ENCODE measurements at regions not wholly inside any gene's neighbourhood (a gene's known extent, or its start where the extent isn't known, plus 50 kb on each side); places are given as distances from the start of the nearest gene placed in this dataset.
"Not testable (repeated sequence)": the region's sequence is repeated elsewhere in the genome, so short reads cannot be mapped to it uniquely, and the experiment has no call there.

DNA sequence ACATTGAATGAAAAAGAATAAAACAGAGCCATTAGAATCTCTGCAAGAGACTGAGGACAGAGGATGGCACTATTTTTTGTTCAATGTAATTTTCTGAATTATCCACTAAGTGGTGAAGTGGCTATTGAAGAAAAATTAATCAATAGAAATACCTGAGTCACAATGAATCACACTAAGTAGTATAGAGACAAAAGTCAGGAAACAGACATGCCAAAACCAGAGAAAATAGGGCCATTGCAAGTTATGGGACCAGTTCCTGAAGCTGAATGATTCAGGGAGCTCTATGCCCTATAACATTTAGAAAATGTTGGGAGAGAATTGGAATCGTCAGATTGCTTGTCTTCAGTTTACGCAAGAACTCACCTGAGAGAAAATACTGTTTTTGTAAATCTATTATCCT is 1103.2 kb upstream of the ALCAM start:
- no peaks in the 10 kb centered on the region for H3K4me1 Mint-ChIP-seq (ENCODE audit: low read depth)
- no peaks in the 10 kb centered on the region for H3K36me3 Mint-ChIP-seq (ENCODE audit: low read depth)
- intact Hi-C loops (cut with micrococcal nuclease), result no loop called here
- no peak overlapping the region for H3K27ac Mint-ChIP-seq
- peaks cover 4% of the 10 kb centered on the region for H3K9me3 Mint-ChIP-seq
- no peak overlapping the region for H3K4me3 Mint-ChIP-seq
- H3K27me3 Mint-ChIP-seq, result no peaks in the 10 kb centered on the region

DNA sequence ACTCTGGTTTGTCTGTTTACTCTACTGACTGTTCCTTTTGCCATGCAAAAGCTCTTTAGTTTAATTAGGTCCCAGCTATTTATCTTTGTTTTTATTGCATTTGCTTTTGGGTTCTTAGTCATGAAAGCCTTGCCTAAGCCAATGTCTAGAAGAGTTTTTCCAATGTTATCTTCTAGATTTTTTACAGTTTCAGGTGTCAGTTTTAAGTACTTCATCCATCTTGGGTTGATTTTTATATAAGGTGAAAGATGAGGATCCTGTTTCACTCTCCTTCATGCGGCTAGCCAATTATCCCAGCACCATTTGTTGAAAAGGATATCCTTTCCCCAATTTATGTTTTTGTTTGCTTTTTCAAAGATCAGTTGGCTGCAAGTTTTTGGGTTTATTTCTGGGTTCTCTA is 1100.5 kb upstream of the ALCAM start:
- H3K4me3 Mint-ChIP-seq; H3K4me1 Mint-ChIP-seq (ENCODE audit: low read depth); intact Hi-C loops (cut with micrococcal nuclease); H3K27me3 Mint-ChIP-seq; H3K27ac Mint-ChIP-seq; H3K36me3 Mint-ChIP-seq (ENCODE audit: low read depth): not testable (repeated sequence)
- H3K9me3 Mint-ChIP-seq, result peaks cover 11% of the 10 kb centered on the region

DNA sequence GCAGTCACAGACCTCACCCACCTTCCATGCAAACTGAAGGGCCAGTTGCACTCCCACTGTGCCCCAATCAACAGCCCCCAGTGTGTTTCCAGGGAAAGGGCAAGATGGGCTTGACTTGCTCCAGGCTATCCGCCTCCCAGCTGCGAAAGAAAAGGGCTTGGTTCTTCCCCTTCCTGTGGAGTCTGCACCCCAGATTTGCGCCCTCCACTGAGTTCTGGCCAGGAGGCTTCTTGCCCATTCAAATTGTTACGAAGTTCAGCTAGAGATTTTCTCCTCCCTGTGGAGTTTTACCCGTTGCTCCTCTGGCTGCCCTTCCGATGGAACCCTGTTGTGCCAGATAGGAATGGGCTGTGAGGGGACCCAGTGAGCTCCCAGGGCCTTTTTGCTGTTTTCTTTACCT is 1096.9 kb upstream of the ALCAM start:
- no peaks in the 10 kb centered on the region for H3K27me3 Mint-ChIP-seq
- intact Hi-C loops (cut with micrococcal nuclease), result loop anchor here (5.0 to 10.0 kb wide), 2 partner anchors 1105 to 1248 kb away; no protein-coding TSS in a partner anchor
- H3K4me3 Mint-ChIP-seq, result no peak overlapping the region
- no peak overlapping the region for H3K27ac Mint-ChIP-seq
- H3K9me3 Mint-ChIP-seq, result peaks cover 11% of the 10 kb centered on the region
- H3K4me1 Mint-ChIP-seq (ENCODE audit: low read depth), result no peaks in the 10 kb centered on the region
- no peaks in the 10 kb centered on the region for H3K36me3 Mint-ChIP-seq (ENCODE audit: low read depth)

DNA sequence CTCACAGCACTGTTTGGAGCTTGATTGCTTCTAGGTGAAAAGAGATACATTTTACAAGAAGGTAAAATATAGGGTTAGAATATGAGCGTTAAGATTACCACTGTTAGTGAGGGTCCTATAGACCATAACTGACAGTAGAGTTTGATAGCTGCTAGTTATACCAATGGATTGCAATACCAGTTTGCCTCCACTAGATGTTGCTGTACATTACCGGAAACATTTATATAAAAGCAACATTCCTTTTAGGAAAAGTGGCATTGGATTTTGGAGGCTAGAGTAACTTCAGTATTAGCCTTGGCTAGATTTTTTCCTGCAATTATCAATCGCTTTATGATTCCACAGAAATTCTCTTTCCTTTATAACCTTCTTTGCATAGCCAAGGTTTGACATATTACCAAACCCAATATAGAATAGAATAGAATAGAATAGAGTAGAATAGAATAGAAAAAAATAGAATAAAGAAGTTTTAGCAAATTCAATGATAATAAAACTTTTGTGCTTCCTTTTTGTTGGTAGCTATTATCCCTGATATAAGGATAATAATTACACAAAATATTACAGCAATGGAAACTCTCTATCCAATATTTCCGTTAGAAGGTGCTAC is 1093.6 kb upstream of the ALCAM start:
- H3K36me3 Mint-ChIP-seq (ENCODE audit: low read depth), result no peaks in the 10 kb centered on the region
- no peaks in the 10 kb centered on the region for H3K4me1 Mint-ChIP-seq (ENCODE audit: low read depth)
- no peak overlapping the region for H3K4me3 Mint-ChIP-seq
- intact Hi-C loops (cut with micrococcal nuclease), result loop anchor here (5.0 to 10.0 kb wide), 2 partner anchors 1102 to 1244 kb away; no protein-coding TSS in a partner anchor
- no peak overlapping the region for H3K27ac Mint-ChIP-seq
- peaks cover 24% of the 10 kb centered on the region for H3K9me3 Mint-ChIP-seq
- no peaks in the 10 kb centered on the region for H3K27me3 Mint-ChIP-seq

DNA sequence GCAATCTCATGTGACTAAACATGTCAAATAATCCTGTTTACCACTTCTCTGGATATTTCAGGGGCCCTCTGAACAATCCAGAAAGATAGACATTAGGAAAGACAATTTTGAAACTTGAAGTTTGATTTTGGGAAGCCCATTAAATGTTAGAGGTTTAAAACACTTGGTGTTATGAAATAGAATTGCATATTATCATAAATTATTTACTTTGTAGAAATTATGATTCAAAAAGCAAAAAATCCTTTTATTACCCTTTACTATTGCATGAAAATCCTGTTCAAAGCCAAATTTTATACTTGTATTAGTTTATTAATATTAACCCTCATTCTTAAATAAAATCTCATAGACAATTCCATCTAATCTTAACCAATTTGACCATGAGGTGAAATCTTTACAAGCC is 1091.5 kb upstream of the ALCAM start:
- H3K4me1 Mint-ChIP-seq (ENCODE audit: low read depth), result no peaks in the 10 kb centered on the region
- intact Hi-C loops (cut with micrococcal nuclease), result loop anchor here (10.0 kb wide), 1 partner anchor 1100 kb away; no protein-coding TSS in a partner anchor
- H3K27ac Mint-ChIP-seq, result no peak overlapping the region
- no peaks in the 10 kb centered on the region for H3K27me3 Mint-ChIP-seq
- H3K36me3 Mint-ChIP-seq (ENCODE audit: low read depth), result no peaks in the 10 kb centered on the region
- peaks cover 29% of the 10 kb centered on the region for H3K9me3 Mint-ChIP-seq
- H3K4me3 Mint-ChIP-seq, result no peak overlapping the region

DNA sequence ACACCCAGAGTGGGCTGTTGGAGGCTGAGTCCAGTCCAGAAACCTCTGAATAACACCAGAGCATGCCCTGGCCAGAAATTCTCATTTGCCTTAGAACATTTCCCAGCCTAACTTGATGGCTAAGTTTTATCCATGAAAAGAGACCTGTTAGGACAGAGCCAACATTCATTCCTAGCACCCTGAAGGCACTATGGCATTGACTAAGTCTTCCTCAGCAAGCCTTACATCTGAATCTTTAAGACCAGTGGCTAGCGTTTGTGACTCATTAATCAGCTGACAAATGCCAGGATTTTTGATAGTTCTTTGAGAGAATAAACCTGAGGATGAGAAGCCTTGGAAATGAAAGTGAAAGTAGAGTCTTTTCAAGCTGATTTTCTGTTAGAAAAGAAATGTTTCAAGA is 1087.1 kb upstream of the ALCAM start:
- no peaks in the 10 kb centered on the region for H3K36me3 Mint-ChIP-seq (ENCODE audit: low read depth)
- no peaks in the 10 kb centered on the region for H3K4me1 Mint-ChIP-seq (ENCODE audit: low read depth)
- peaks cover 63% of the 10 kb centered on the region for H3K9me3 Mint-ChIP-seq
- H3K4me3 Mint-ChIP-seq, result no peak overlapping the region
- intact Hi-C loops (cut with micrococcal nuclease), result loop anchor here (10.0 kb wide), 1 partner anchor 1095 kb away; no protein-coding TSS in a partner anchor
- H3K27me3 Mint-ChIP-seq, result no peaks in the 10 kb centered on the region
- H3K27ac Mint-ChIP-seq, result no peak overlapping the region

DNA sequence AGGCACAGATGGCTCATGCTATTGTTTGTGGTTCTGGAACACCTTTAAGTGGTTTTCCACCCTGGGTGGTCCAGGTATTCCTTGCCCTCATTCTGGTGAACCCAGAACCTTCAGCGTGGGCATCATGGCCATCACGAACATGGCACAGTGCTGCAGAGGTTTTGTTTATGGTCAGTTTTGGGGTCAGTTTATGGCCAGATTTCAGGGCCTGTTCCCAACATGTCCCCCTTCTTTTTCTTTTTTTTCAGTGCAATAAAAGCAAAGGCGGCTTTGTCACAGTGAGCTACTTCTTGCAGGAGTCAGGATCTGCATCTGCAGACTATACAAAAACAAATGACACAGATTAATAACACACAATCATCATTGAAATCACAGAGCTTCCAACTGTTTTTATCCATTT is 1085.0 kb upstream of the ALCAM start:
- H3K4me1 Mint-ChIP-seq (ENCODE audit: low read depth), result no peaks in the 10 kb centered on the region
- H3K9me3 Mint-ChIP-seq, result peaks cover 68% of the 10 kb centered on the region
- intact Hi-C loops (cut with micrococcal nuclease), result no loop called here
- no peak overlapping the region for H3K27ac Mint-ChIP-seq
- no peaks in the 10 kb centered on the region for H3K27me3 Mint-ChIP-seq
- H3K4me3 Mint-ChIP-seq, result no peak overlapping the region
- H3K36me3 Mint-ChIP-seq (ENCODE audit: low read depth), result no peaks in the 10 kb centered on the region

DNA sequence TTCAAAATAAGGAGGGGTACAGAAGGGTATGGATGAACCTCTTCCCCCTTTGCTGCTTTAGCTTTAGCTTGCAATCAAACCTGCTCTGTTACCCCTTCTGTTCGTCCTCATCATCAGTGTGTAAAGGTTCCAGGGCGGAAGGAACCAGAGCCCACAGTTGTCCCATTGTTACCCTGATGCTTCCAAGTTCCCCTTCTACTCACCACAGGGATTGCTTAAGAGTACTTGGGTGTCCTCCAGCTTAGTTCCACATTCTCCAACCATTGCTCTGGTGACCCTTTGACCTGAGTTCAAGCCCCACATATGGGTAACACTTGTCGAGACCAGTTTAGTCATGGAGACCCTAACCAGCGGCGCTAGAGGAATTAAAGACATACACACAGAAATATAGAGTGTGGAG is 1080.1 kb upstream of the ALCAM start:
- Mint-ChIP-seq H3K4me3 (no peak overlapping the region), H3K9me3 (peaks cover 52% of the 10 kb centered on the region), H3K4me1 (ENCODE audit: low read depth) (no peaks in the 10 kb centered on the region), H3K27me3 (no peaks in the 10 kb centered on the region), H3K27ac (no peak overlapping the region), H3K36me3 (ENCODE audit: low read depth) (no peaks in the 10 kb centered on the region)
- intact Hi-C loops (cut with micrococcal nuclease), result no loop called here

DNA sequence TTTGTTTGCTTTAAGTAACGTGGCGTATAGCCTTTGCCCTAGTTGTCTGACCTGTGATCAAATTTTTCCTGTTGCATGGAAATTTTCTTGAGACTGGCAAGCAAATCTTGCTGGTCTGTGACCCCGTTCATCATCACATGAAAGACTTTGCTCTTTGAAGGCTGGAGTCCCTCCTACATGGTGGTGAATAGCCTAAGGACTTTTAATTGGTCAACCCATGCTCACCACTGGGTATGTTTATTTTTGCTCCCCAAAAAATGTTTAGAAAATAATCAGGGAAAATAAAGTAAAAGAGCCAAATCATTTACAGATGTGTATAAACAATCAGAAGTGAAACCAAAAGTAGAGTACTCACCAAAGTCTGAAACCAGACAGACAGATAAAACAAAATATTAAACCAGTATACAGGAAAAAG is 1075.3 kb upstream of the ALCAM start:
- H3K27me3 Mint-ChIP-seq, result no peaks in the 10 kb centered on the region
- no peaks in the 10 kb centered on the region for H3K36me3 Mint-ChIP-seq (ENCODE audit: low read depth)
- H3K4me1 Mint-ChIP-seq (ENCODE audit: low read depth), result no peaks in the 10 kb centered on the region
- H3K27ac Mint-ChIP-seq, result no peak overlapping the region
- peaks cover 30% of the 10 kb centered on the region for H3K9me3 Mint-ChIP-seq
- H3K4me3 Mint-ChIP-seq, result no peak overlapping the region
- intact Hi-C loops (cut with micrococcal nuclease), result no loop called here

DNA sequence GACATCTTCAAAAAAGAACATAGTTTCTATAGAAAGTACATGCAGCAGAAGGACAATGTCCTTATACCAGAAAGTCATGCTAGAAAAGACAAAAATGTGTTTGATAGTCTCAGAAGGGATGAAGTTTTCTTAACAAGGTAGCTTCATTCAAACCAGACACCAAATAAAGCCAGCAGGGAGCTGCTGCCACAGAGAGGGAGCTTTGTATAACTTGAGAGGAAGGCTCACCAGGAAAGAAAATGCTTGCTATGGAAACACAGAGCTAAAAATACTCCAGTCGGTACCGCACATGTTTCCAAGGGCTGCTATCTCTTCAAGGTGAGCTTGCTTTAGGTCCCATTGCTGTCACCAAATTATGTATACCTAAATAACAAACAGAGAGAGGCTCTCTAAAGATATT is 1074.8 kb upstream of the ALCAM start:
- H3K4me1 Mint-ChIP-seq (ENCODE audit: low read depth), result no peaks in the 10 kb centered on the region
- H3K4me3 Mint-ChIP-seq, result no peak overlapping the region
- H3K27ac Mint-ChIP-seq, result no peak overlapping the region
- H3K27me3 Mint-ChIP-seq, result no peaks in the 10 kb centered on the region
- H3K36me3 Mint-ChIP-seq (ENCODE audit: low read depth), result no peaks in the 10 kb centered on the region
- intact Hi-C loops (cut with micrococcal nuclease), result no loop called here
- peaks cover 25% of the 10 kb centered on the region for H3K9me3 Mint-ChIP-seq

DNA sequence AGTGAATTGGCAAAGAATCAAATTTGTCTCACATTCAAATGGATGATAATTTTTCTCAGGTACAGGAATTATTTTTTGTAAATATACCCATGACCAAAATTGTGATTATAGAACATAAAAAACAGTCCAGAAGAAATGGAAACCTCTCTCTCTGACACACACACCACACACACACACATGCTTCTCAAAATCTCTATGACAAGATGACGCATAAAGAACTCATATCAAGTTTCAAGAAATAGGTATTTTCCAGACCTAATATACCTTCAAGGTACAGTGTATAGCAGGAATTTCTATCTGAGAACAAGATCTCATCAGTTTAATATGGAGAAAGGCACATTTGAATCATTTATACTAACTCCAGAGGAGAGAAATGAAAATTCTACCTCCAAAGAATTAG is 1069.1 kb upstream of the ALCAM start:
- Mint-ChIP-seq H3K9me3 (peaks cover 6% of the 10 kb centered on the region), H3K27me3 (no peaks in the 10 kb centered on the region), H3K27ac (no peak overlapping the region), H3K4me1 (ENCODE audit: low read depth) (no peaks in the 10 kb centered on the region), H3K36me3 (ENCODE audit: low read depth) (no peaks in the 10 kb centered on the region), H3K4me3 (no peak overlapping the region)
- intact Hi-C loops (cut with micrococcal nuclease), result no loop called here

DNA sequence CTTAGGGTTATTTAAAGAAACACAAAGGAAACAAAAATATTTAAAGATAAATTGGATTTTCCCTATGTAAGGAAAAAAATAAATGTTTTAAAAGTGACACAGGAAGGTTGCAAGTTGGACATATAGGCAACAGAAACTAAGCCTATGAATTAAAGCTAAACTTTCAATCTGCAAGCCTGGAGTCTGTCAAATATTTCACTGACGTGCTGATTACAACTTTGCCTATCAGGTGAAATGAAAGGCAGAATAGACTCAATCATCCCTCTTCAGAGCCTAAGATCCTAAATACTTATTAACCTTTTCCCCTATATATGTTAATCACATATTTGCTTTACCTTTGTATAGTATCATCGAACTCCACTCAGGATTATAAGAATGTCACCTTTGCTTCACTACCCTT is 1068.0 kb upstream of the ALCAM start:
- H3K27ac Mint-ChIP-seq, result no peak overlapping the region
- H3K36me3 Mint-ChIP-seq (ENCODE audit: low read depth), result no peaks in the 10 kb centered on the region
- no peaks in the 10 kb centered on the region for H3K27me3 Mint-ChIP-seq
- H3K4me3 Mint-ChIP-seq, result no peak overlapping the region
- H3K4me1 Mint-ChIP-seq (ENCODE audit: low read depth), result no peaks in the 10 kb centered on the region
- intact Hi-C loops (cut with micrococcal nuclease), result no loop called here
- peaks cover 8% of the 10 kb centered on the region for H3K9me3 Mint-ChIP-seq

DNA sequence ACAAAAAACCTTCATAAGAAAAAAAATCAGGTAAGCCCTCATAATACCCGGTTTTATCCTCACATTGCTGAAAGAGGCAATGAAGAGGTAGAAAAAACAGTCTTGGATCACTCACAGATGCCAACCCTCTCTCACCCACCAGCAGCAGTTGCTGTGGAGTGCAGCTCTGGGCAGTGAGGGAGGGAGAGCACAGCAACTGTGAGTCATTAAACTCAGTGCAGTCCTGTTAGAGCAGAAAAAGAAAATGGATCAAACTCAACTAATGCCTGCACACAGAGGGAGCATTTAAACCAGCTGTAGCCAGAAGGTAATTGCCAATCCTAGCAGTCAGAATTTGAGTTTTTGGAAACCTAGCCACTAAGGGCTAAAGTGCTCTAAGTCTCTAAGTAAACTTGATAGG is 1050.6 kb upstream of the ALCAM start:
- Mint-ChIP-seq H3K27ac (no peak overlapping the region), H3K4me3 (no peak overlapping the region), H3K27me3 (no peaks in the 10 kb centered on the region), H3K9me3 (peaks cover 53% of the 10 kb centered on the region), H3K4me1 (ENCODE audit: low read depth) (no peaks in the 10 kb centered on the region), H3K36me3 (ENCODE audit: low read depth) (no peaks in the 10 kb centered on the region)
- intact Hi-C loops (cut with micrococcal nuclease), result no loop called here

DNA sequence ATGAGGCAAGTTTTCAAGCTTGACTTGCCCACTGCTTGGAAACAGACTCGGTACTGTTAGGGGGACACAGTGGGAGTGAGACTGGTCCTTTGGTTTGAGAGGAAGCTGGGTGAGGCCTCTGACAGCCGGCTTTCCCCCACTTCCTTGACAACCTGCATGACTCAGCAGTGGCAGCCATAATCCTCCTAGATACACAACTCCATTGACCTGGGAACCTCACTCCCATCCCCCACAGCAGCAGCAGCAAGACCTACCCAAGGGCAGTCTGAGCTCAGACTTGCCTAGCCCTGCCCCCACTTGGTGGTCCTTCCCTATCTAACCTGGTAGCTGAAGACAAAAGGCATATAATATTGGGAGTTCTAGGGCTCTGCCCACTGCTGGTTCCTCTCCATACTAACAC is 1043.5 kb upstream of the ALCAM start:
- no peak overlapping the region for H3K4me3 Mint-ChIP-seq
- intact Hi-C loops (cut with micrococcal nuclease), result no loop called here
- H3K27ac Mint-ChIP-seq, result no peak overlapping the region
- peaks cover 72% of the 10 kb centered on the region for H3K9me3 Mint-ChIP-seq
- no peaks in the 10 kb centered on the region for H3K36me3 Mint-ChIP-seq (ENCODE audit: low read depth)
- H3K4me1 Mint-ChIP-seq (ENCODE audit: low read depth), result no peaks in the 10 kb centered on the region
- H3K27me3 Mint-ChIP-seq, result no peaks in the 10 kb centered on the region

DNA sequence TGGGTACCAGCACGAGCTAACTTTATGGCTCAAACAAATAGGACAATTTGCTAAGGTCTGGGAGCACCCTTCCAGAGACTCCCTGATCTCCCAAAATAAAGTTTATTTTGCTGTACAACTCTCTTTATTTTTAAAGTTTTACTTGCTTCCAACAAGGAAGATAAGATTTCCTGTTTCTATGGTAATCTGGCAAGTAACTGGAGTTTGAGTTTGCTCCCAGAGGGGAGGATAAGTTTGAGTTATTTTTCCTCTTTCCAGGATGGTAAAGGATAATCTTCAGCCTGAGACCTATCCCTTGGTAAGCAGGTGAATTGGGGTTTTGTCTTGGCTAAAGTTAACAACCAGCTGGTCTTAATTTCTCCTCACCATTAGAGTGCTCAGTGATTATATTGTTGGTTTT is 1019.4 kb upstream of the ALCAM start:
- no peaks in the 10 kb centered on the region for H3K36me3 Mint-ChIP-seq (ENCODE audit: low read depth)
- peaks cover 30% of the 10 kb centered on the region for H3K9me3 Mint-ChIP-seq
- no peaks in the 10 kb centered on the region for H3K27me3 Mint-ChIP-seq

More for the DNA sequence above, 1019.4 kb upstream of the ALCAM start:
- Mint-ChIP-seq H3K4me1 (ENCODE audit: low read depth) (no peaks in the 10 kb centered on the region), H3K4me3 (no peak overlapping the region), H3K27ac (no peak overlapping the region)
- intact Hi-C loops (cut with micrococcal nuclease), result no loop called here

All from dendritic cell treated with granulocyte-macrophage colony-stimulating factor and Interleukin-4, amounts not matched to agents 40 ng/mL and 50 ng/mL, for 4 days (primary cell).